SHP77 treated with DMSO at 0.1 percent for 48 hours (cell line): ENCODE measurements at regions not wholly inside any gene's neighbourhood (a gene's known extent, or its start where the extent isn't known, plus 50 kb on each side); places are given as distances from the start of the nearest gene placed in this dataset.
"Not testable (repeated sequence)": the region's sequence is repeated elsewhere in the genome, so short reads cannot be mapped to it uniquely, and the experiment has no call there.

Source experiments
- DNase-seq: peaks from one replicate; lab custom pipeline; 2025; lab: John Stamatoyannopoulos, UW

DNA sequence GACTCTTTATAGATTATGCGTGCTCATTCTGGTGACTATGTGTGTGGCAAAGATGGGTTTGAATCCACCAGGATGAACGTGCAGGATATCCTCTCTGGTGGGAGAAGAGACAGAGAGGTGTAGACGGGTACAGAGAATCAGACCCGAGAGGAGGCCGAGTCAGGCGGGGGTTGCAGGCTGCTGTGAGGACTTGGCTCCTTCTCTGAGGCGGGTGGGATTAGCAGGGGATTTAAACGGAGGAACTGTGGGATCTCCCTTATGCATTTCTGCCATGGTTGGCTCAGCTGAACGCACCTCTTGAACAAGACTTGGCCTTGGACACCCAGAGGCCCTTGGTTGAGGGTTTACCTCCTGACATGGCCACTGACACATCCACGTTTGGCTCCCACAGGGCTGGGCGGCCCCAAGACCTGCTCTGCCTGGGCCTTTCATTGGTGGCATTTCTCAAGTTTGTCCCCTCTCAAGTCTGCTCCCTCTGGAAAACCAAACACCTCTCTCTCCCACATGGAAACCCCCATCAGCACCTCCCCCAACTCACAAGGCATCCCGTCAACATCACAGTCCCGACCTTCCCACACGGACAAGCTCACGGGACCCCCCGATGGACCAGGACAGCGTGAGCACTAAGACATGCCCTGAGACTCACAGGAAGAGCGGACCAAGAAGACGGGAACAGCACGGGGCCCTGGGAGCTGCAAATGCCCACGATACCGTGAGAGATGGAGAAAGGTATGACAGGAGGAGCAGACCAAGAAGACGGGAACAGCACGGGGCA lies 158.3 kb downstream of the RTP5 start:
- DNase-seq: no peak

- DNase-seq: no peak
Measured at GRCh38 chr2:242029422-242030225, 160.1 kb downstream of the RTP5 start.

DNA sequence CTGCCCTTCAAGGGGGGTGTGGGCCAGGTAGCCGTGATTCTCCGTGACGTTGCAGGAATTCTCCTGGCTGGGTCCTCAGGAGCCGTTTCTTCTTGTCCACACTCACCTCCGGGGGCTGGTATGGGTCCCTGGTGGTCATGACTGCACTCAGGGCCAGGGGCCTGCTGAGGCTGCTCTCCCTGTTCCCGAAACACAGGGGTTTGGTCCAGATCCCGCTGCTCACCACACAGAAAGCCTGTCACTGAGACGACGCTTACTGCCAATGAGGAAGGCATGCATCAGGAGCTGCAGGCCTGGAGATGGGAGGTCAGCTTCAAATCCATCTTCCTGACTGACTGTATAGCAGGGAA lies 160.7 kb downstream of the RTP5 start:
- no peak for DNase-seq

GRCh38 chr2:242030858-242031257 lies 161.3 kb downstream of the RTP5 start:
- no peak for DNase-seq

GRCh38 chr2:242031481-242032019 lies 162.0 kb downstream of the RTP5 start:
- DNase-seq: no peak

DNA sequence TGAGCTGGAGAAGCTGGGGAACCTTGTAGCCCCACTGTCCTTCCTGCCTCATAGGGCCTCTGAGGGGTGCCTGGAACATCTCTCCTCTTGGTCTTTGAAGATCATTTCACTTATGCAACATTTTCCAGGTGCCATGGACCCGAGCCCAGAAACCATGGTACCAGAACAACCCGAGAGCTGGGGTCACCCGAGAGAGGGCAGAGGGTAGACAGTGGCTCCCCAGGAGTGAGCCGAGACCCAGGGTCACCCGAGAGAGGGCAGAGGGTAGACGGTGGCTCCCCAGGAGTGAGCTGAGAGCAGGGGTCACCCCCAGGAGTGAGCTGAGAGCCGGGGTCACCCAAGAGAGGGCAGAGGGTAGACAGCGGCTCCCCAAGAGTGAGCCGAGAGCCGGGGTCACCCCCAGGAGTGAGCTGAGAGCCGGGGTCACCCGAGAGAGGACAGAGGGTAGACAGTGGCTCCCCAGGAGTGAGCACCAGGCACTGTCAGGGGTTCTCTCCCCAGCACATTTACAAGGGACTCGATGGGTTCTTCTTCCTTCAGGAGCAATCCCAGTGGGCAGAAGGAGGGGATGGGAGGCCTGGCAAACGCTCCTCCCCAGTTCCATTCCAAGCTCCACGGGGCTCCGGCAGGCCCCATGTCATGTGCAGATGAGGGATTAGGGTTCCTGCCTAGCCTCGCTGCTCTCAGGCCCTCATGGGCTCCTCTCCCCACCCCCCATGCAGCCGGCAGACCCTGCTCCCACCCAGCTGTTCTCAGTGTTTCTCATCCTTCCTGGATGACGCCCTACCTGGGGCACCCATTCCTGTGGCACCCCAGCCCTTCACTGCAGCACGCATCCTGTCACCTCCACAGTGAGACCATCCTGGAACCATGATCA lies 163.5 kb downstream of the RTP5 start:
- DNase-seq: no peak

DNA sequence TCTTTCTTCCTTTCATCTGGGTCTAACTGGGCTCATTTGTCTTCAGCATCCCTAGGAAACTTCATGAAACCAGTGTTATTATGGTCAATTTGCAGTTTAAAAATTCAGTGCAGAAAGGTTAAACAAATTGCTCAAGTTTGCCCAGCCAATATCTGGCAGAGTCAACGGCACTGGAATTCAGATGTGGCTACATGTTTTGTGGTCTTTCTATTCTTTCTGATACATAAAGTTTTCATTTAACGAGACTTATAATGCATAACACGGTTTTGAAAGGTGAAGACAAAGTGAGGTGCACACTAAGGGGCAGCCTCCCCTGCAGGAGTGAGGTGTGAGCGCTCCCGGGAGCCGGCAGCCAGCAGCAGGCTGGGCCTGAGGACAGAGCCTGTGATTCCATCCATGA lies 164.6 kb downstream of the RTP5 start:
- no peak for DNase-seq

DNA sequence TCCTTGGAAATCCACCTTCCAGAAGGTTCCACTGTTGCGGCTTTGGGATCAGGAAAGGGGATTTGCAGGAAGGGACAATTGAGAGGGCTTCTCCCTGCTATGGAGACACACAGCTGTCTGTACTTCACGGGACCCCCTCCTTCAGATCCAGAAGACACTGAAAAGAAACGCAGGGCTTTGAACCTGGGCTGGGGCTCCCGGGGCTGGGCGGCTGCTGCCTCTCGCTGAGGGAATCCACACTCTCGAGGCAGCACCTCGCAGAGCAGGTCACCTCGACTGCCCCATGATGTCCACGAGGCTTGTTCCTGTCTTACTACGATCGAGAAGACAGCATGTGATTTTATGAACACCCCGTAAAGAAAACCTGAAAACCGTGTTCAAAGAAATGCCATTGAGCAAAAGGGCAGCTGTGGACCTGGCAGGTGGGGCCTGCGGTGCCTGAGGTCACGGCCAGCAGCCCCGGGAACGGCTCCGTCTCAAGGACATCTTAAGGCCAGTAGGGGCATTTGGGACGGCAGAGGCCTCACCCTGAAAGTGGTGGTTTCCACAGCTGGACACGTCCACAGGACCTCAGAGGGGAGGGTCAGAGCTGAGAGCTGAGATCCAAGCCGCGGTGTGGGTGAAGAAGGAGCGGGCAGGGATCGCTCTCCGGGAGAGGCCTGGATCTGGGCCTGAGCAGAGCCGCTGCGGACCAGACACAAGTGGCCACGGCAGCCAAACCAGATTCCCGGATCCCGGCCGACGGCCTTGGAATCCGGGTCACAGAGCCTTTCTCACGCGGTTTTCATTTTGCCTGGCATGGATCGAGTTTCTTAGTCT lies 165.7 kb downstream of the RTP5 start:
- DNase-seq: no peak

DNA sequence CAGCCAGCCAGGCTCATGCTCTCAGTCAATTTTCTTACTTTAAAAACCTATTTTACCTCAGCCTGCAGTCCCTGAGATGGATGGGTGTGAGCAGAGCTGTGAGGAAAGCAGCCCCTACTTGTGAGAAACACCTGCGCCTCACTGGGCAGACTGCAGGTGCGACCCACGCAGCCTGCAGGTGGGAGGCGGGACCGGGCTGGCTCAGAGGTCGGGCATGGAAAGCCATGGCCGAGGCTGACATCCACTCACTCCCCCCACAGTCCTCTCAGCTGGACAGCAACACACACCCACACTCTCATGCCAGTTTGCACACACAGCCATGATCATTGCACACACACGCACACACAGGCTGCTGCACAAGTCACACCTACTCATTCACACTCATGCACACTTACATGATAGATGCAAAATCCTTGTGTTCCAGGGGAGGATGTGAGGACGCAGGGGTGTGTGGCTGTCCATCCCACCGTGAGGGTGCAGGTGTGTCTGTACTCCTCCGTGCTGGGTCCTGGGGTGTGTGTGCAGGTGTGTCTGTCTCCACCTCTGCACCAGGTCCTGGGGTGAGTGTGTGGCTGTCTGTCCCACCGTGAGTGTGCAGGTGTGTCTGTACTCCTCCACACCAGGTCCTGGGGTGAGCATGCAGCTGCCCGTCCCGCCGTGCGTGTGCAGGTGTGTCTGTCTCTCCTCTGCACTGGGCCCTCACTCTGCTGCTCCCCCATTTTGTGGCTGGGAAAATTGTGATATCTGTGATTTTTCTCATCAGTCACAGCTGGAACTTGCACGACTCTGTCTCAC lies 166.5 kb downstream of the RTP5 start:
- no peak for DNase-seq

DNA sequence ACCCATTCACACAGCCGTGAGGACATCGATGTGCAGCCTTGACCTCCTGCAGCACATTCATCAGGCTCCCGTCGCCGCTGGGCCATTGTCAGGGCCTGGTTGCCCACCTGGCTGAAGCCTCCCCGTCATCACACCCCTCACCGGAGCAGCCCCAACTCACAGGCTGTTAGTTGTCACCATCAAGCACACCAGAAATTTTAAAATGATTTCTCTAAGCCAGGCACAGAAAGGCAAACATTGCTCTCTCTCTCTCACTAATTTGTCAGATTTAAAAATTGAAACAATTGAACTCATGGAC lies 167.1 kb downstream of the RTP5 start:
- DNase-seq: no peak

GRCh38 chr2:242038166-242038927 lies 168.8 kb downstream of the RTP5 start:
- DNase-seq: no peak

DNA sequence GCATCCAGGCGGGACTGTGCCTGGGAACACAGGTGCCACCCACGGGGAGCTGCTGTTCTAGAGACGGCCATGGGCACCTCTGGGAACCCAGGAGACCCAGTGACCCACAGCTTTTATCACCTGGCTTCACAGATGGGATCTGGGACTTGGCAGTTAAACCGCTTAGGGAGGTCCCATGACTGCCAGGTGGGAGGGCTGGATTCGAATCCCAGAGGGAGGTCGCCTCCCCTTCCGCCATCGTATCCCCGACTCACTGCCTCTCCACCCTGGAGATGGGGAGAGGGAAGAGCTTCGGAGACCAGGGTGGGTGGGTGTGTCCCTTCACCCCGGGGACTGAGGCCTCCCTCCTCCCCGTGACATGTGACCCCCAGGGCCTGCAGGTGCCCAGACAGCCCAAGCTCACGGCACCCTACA lies 169.4 kb downstream of the RTP5 start:
- DNase-seq: no peak

DNA sequence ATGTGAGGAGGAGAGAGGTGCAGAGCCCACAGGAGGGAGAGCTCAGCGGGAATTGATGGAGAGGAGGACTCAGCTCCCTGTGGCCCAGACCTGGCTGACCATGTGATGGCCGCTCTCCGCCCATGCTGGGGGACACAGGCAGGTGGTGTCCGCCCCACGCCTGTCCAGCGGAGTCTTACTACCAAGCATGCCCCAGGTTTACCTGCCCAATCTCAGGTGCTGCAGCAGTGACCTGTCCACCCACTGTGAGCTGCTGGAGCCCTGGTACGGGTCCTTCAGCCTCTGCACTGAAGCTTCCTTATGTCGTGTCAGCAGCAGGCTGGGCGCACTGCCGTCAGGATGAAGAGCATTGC lies 170.8 kb downstream of the RTP5 start:
- DNase-seq: no peak

GRCh38 chr2:242040681-242041080 lies 171.2 kb downstream of the RTP5 start:
- no peak for DNase-seq

- no peak for DNase-seq
Measured at GRCh38 chr2:242041816-242042215, 172.3 kb downstream of the RTP5 start.

GRCh38 chr2:242043538-242044312 lies 174.2 kb downstream of the RTP5 start:
- no peak for DNase-seq

- DNase-seq: no peak
Measured at GRCh38 chr2:242044313-242044590, 174.7 kb downstream of the RTP5 start.

DNA sequence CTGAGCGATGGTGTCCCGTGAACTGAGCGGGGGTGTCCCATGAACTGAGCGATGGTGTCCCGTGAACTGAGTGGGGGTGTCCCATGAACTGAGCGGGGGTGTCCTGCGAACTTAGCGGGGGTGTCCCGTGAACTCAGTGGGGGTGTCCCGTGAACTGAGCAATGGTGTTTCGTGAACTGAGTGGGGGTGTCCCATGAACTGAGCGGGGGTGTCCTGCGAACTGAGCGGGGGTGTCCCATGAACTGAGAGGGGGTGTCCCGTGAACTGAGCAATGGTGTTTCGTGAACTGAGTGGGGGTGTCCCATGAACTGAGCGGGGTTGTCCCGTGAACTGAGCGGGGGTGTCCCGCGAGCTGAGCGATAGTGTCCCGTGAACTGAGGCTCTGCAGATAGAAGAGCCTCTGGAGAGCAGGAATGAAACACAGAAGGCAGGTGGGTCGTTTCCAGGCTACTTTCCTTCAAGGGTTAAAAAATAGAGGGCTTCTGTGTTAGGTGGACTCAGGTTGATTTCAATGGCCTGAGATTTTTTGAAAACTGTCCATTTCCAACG lies 176.1 kb downstream of the RTP5 start:
- not testable (repeated sequence) for DNase-seq

- DNase-seq: no peak
Measured at GRCh38 chr2:242046206-242046826, 176.8 kb downstream of the RTP5 start.
